ENCODE measurements at regions not wholly inside any gene's neighbourhood (a gene's known extent, or its start where the extent isn't known, plus 50 kb on each side); places are given as distances from the start of the nearest gene placed in this dataset.

- TF ChIP-seq, protein P1, sequence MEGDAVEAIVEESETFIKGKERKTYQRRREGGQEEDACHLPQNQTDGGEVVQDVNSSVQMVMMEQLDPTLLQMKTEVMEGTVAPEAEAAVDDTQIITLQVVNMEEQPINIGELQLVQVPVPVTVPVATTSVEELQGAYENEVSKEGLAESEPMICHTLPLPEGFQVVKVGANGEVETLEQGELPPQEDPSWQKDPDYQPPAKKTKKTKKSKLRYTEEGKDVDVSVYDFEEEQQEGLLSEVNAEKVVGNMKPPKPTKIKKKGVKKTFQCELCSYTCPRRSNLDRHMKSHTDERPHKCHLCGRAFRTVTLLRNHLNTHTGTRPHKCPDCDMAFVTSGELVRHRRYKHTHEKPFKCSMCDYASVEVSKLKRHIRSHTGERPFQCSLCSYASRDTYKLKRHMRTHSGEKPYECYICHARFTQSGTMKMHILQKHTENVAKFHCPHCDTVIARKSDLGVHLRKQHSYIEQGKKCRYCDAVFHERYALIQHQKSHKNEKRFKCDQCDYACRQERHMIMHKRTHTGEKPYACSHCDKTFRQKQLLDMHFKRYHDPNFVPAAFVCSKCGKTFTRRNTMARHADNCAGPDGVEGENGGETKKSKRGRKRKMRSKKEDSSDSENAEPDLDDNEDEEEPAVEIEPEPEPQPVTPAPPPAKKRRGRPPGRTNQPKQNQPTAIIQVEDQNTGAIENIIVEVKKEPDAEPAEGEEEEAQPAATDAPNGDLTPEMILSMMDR (conservative IDR thresholded peaks at IDR 0.05 in 1 of 2, IDR thresholded peaks at IDR 0.05 in 1 of 2; ENCODE audit: low read depth in 1 of 2, low read length in 2 of 2): no peak
- TF ChIP-seq EZH2 (IDR thresholded peaks at IDR 0.05; ENCODE audit: low read length, missing control alignments): no peak
Measured at GRCh38 chr1:91584878-91585277, 84.2 kb downstream of the CDC7 start.
